H9 (cell line): ENCODE measurements at regions not wholly inside any gene's neighbourhood (a gene's known extent, or its start where the extent isn't known, plus 50 kb on each side); places are given as distances from the start of the nearest gene placed in this dataset.

Experiments used
- DNase-seq: peaks from one replicate; pipeline ENCODE4 v3.0.0-alpha.2; 2017
- H2AFZ ChIP-seq: one replicate; pipeline ENCODE4 v1.6.1; 2013; ENCODE audit warnings: mild to moderate bottlenecking, low read length, control low read depth, moderate library complexity
- H2AK5ac ChIP-seq: 2 replicates; pipeline ENCODE4 v1.6.1; 2013; ENCODE audit warnings: low read length, control low read depth, mixed read lengths; ENCODE audit not compliant: insufficient read length
- H2BK120ac ChIP-seq: one replicate; pipeline ENCODE4 v1.6.1; 2013; ENCODE audit warnings: low read depth, mild to moderate bottlenecking, low read length, control low read depth, inconsistent platforms; ENCODE audit not compliant: poor library complexity, severe bottlenecking
- H2BK12ac ChIP-seq: 2 replicates; pipeline ENCODE4 v1.6.1; 2013; ENCODE audit warnings: low read length, control low read depth, mixed read lengths, low read depth; ENCODE audit not compliant: insufficient read length
- H2BK15ac ChIP-seq: 2 replicates; pipeline ENCODE4 v1.6.1; 2013; ENCODE audit warnings: low read depth, low read length, control low read depth
- H2BK20ac ChIP-seq: one replicate; pipeline ENCODE4 v1.6.1; 2013; ENCODE audit warnings: low read depth, mild to moderate bottlenecking, low read length, control low read depth, inconsistent platforms; ENCODE audit not compliant: poor library complexity, severe bottlenecking
- H2BK5ac ChIP-seq: 2 replicates; pipeline ENCODE4 v1.6.1; 2013; ENCODE audit warnings: low read length, control low read depth, mixed read lengths; ENCODE audit not compliant: insufficient read length
- H3K14ac ChIP-seq: 2 replicates; pipeline ENCODE4 v1.6.1; 2013; ENCODE audit warnings: low read length, control low read depth; ENCODE audit not compliant: insufficient read depth
- H3K18ac ChIP-seq: 2 replicates; pipeline ENCODE4 v1.6.1; 2013; ENCODE audit warnings: low read depth, mild to moderate bottlenecking, mixed read lengths, low read length, control low read depth; ENCODE audit not compliant: insufficient read length
- H3K23ac ChIP-seq: 2 replicates; pipeline ENCODE4 v1.6.1; 2013; ENCODE audit warnings: low read length, control low read depth, mixed read lengths, low read depth; ENCODE audit not compliant: insufficient read length
- H3K23me2 ChIP-seq: 2 replicates; pipeline ENCODE4 v1.6.1; 2013; ENCODE audit warnings: low read depth, mild to moderate bottlenecking, mixed read lengths, low read length, control low read depth; ENCODE audit not compliant: insufficient read length, poor library complexity, severe bottlenecking
- H3K27ac ChIP-seq: 2 replicates; pipeline ENCODE4 v1.5.1; 2013; ENCODE audit warnings: low read length, control low read depth, mixed read lengths, low read depth; ENCODE audit not compliant: insufficient read length
- H3K27me3 ChIP-seq: 2 replicates; pipeline ENCODE4 v1.6.1; 2013; ENCODE audit warnings: low read length, control low read depth, inconsistent platforms; ENCODE audit not compliant: insufficient read depth
- H3K4ac ChIP-seq: 2 replicates; pipeline ENCODE4 v1.6.1; 2013; ENCODE audit warnings: low read depth, mild to moderate bottlenecking, control low read depth, inconsistent platforms, low read length, moderate library complexity
- H3K4me1 ChIP-seq: 2 replicates; pipeline ENCODE4 v1.6.1; 2013; ENCODE audit warnings: low read length, control low read depth, inconsistent platforms; ENCODE audit not compliant: insufficient read depth
- H3K4me2 ChIP-seq: 2 replicates; pipeline ENCODE4 v1.6.1; 2013; ENCODE audit warnings: low read length, control low read depth, mixed read lengths; ENCODE audit not compliant: insufficient read length, insufficient read depth
- H3K56ac ChIP-seq: 2 replicates; pipeline ENCODE4 v1.6.1; 2013; ENCODE audit warnings: low read depth, mild to moderate bottlenecking, mixed read lengths, low read length, control low read depth; ENCODE audit not compliant: insufficient read length
- H3K79me1 ChIP-seq: 2 replicates; pipeline ENCODE4 v1.6.1; 2013; ENCODE audit warnings: low read depth, mild to moderate bottlenecking, moderate library complexity, low read length, control low read depth, inconsistent platforms; ENCODE audit not compliant: insufficient read depth, poor library complexity, severe bottlenecking
- H3K79me2 ChIP-seq: 2 replicates; pipeline ENCODE4 v1.6.1; 2013; ENCODE audit warnings: low read length, control low read depth, inconsistent platforms; ENCODE audit not compliant: insufficient read depth
- H3K9ac ChIP-seq: 2 replicates; pipeline ENCODE4 v1.6.1; 2013; ENCODE audit warnings: low read length, control low read depth, mixed read lengths; ENCODE audit not compliant: insufficient read length; ENCODE audit errors: extremely low read depth
- H3K9me3 ChIP-seq: one replicate; pipeline ENCODE4 v1.6.1; 2013; ENCODE audit warnings: low read depth, low read length, inconsistent platforms; ENCODE audit not compliant: control insufficient read depth
- H3T11ph ChIP-seq: one replicate; pipeline ENCODE4 v1.6.1; 2013; ENCODE audit warnings: mild to moderate bottlenecking, low read length, control low read depth, inconsistent platforms
- H4K20me1 ChIP-seq: one replicate; pipeline ENCODE4 v1.6.1; 2013; ENCODE audit not compliant: control insufficient read depth, insufficient read length, insufficient read depth
- H4K5ac ChIP-seq: 2 replicates; pipeline ENCODE4 v1.6.1; 2013; ENCODE audit warnings: low read depth, mild to moderate bottlenecking, mixed read lengths, low read length, control low read depth; ENCODE audit not compliant: insufficient read length
- H4K8ac ChIP-seq: replicated peaks from 2 replicates; pipeline ENCODE4 v1.6.1; 2013; ENCODE audit warnings: low read length, control low read depth, mixed read lengths, low read depth; ENCODE audit not compliant: insufficient read length
- H4K91ac ChIP-seq: 2 replicates; pipeline ENCODE4 v1.6.1; 2013; ENCODE audit warnings: low read depth, mild to moderate bottlenecking, moderate library complexity, mixed read lengths, low read length, control low read depth; ENCODE audit not compliant: insufficient read length
- H3K27ac Mint-ChIP-seq, 3 experiments: 2 replicates in 2 of 3; 3 replicates in 1 of 3; pipeline ENCODE4 v1.8.0; 2020 to 2021; ENCODE audit warnings: mixed read lengths in 3 of 3, mild to moderate bottlenecking in 1 of 3, moderate library complexity in 1 of 3
- H3K27me3 Mint-ChIP-seq: 2 replicates; pipeline ENCODE4 v1.8.0; 2021; ENCODE audit warnings: low read depth, mild to moderate bottlenecking, moderate library complexity, mixed read lengths
- H3K36me3 Mint-ChIP-seq, 3 experiments: 2 replicates in 2 of 3; 3 replicates in 1 of 3; pipeline ENCODE4 v1.8.0; 2020 to 2021; ENCODE audit warnings: low read depth in 3 of 3, mixed read lengths in 3 of 3; ENCODE audit not compliant: insufficient read depth in 1 of 3
- H3K4me1 Mint-ChIP-seq, 2 experiments: 2 replicates each; pipeline ENCODE4 v1.8.0; 2020; ENCODE audit warnings: mixed read lengths in 2 of 2
- H3K4me3 Mint-ChIP-seq, 2 experiments: 2 replicates in 1 of 2; 3 replicates in 1 of 2; pipeline ENCODE4 v1.8.0; 2020 to 2021; ENCODE audit warnings: mild to moderate bottlenecking in 2 of 2, mixed read lengths in 2 of 2, moderate library complexity in 1 of 2
- H3K9me3 Mint-ChIP-seq, 2 experiments: 2 replicates in 1 of 2; 3 replicates in 1 of 2; pipeline ENCODE4 v1.8.0; 2020; ENCODE audit warnings: mild to moderate bottlenecking in 2 of 2, mixed read lengths in 2 of 2, moderate library complexity in 1 of 2
- CTCF ChIP-seq: fragments of 200-600 bp; sonication (generic); conservative IDR thresholded peaks from 3 replicates; pipeline ENCODE4 v1.8.0; 2021; ENCODE audit warnings: antibody characterized with exemption, mild to moderate bottlenecking

- Histone ChIP-seq H2BK12ac (no peak overlapping the region), H3K79me2 (no peaks in the 10 kb centered on the region)
Measured at GRCh38 chr2:64390586-64390985, 63.4 kb upstream of the LGALSL start.

More at GRCh38 chr2:64390586-64390985, 63.4 kb upstream of the LGALSL start:
- Histone ChIP-seq H2BK20ac (no peak overlapping the region), H3K4ac (no peak overlapping the region), H3K4me2 (no peak overlapping the region), H3K23me2 (no peaks in the 10 kb centered on the region), H3T11ph (no peak overlapping the region), H2AFZ (no peak overlapping the region), H3K14ac (no peak overlapping the region), H3K9me3 (no peaks in the 10 kb centered on the region), H4K5ac (no peak overlapping the region), H4K91ac (no peak overlapping the region), H3K4me1 (no peaks in the 10 kb centered on the region), H3K79me1 (no peaks in the 10 kb centered on the region), H3K27me3 (no peaks in the 10 kb centered on the region), H4K8ac (no peak overlapping the region), H3K27ac (no peak overlapping the region), H3K9ac (no peak overlapping the region), H2AK5ac (no peak overlapping the region), H2BK15ac (no peak overlapping the region), H3K56ac (no peak overlapping the region), H3K18ac (no peak overlapping the region), H2BK5ac (no peak overlapping the region), H3K23ac (no peak overlapping the region), H4K20me1 (no peaks in the 10 kb centered on the region), H2BK120ac (no peak overlapping the region)
- H3K27ac Mint-ChIP-seq = no peak overlapping the region
- no peak for TF ChIP-seq CTCF
- H3K4me1 Mint-ChIP-seq = peaks cover 9 to 10% of the 10 kb centered on the region in 2 experiments
- H3K36me3 Mint-ChIP-seq = peaks cover 0 to 9% (median 0%) of the 10 kb centered on the region in 3 experiments; a peak in 2 of 7 replicates
- no peak for DNase-seq
- no peak overlapping the region for H3K4me3 Mint-ChIP-seq
- H3K9me3 Mint-ChIP-seq = peaks cover 5 to 10% of the 10 kb centered on the region in 2 experiments; a peak in 3 of 5 replicates
- no peaks in the 10 kb centered on the region; the same call in 1 of the 2 replicates for H3K27me3 Mint-ChIP-seq
